GM12873 (cell line): ENCODE measurements at regions not wholly inside any gene's neighbourhood (a gene's known extent, or its start where the extent isn't known, plus 50 kb on each side); places are given as distances from the start of the nearest gene placed in this dataset.

ENCODE experiments used
- TF ChIP-seq, protein P1 (sequence below): IDR thresholded peaks from 2 replicates; pipeline ENCODE4 v1.5.1; 2012; ENCODE audit warnings: low read depth, mild to moderate bottlenecking, moderate library complexity, low read length, control low read depth; ENCODE audit not compliant: insufficient read depth; ENCODE audit errors: missing control alignments

DNA sequence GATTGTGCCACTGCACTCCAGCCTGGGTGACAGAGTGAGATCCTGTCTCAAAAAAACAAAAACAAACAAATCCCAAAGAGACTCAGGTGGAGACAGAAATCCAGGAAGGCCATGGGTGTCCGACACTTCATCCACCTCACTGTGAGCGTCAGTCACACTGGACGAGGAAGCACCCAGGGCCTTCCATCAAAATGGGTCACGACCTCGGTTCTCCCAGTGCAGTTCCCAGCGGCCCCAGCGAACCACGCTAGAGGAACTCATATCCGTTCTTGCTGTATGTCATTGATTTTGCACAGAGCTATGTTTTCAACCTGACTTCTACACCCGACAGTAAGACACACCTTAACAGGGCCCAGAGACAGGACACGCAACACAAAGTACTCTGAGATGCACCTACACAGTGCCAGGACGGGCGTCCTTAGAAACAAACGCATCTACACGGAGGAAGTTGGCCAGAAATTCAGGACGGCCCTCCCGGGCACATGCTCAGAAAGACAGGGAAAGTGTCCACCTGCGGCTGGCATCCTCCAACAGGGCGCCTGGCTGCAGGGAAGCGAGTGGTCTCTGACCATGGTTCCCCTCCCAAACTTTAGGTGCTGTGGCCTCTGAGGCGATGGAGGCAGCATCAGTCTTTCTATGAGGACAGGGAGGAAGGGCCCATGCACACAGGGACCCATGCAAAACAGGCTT lies 410.5 kb downstream of the CTTN start:
- TF ChIP-seq, protein P1, sequence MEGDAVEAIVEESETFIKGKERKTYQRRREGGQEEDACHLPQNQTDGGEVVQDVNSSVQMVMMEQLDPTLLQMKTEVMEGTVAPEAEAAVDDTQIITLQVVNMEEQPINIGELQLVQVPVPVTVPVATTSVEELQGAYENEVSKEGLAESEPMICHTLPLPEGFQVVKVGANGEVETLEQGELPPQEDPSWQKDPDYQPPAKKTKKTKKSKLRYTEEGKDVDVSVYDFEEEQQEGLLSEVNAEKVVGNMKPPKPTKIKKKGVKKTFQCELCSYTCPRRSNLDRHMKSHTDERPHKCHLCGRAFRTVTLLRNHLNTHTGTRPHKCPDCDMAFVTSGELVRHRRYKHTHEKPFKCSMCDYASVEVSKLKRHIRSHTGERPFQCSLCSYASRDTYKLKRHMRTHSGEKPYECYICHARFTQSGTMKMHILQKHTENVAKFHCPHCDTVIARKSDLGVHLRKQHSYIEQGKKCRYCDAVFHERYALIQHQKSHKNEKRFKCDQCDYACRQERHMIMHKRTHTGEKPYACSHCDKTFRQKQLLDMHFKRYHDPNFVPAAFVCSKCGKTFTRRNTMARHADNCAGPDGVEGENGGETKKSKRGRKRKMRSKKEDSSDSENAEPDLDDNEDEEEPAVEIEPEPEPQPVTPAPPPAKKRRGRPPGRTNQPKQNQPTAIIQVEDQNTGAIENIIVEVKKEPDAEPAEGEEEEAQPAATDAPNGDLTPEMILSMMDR: no peak

DNA sequence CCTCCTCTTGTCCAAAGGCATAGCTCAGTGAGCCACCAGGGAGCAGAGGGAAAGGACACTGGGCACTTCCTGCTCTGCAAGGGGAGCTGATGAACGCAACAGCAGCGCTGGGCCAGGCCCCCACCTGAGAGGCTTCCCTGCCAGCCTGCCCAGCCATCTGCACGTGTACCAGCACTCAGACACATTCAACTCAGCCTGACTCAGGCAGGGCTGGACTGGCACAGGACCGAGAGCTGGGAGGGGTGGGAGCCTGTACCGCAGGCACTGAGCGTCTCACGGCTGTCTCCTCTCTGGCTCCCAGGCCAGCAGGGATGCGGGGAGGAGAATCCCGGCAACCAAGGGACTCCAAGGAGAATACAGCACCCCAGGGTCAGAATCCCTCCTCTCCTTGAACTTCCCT lies 411.8 kb downstream of the CTTN start:
- TF ChIP-seq, protein P1: no peak

DNA sequence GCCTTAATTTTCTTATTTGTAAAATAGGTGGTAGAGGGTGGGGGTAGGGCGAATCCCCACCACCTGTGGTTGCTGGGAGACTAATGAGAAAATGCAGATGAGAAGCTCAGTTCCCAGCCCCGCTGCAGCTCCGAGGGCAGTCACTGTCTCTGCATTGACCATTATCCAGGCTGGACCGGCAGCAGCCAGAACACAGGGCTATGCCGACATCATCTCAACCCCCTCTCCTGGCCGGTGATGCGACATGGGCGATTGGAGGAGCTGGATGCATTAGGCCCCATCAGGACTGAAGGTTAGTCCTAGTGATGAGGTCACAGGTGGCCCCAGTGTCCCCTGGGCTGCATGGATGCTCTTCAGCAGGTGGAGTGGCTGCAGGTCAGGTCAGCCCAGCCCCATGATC lies 412.4 kb downstream of the CTTN start:
- TF ChIP-seq, protein P1: no peak

DNA sequence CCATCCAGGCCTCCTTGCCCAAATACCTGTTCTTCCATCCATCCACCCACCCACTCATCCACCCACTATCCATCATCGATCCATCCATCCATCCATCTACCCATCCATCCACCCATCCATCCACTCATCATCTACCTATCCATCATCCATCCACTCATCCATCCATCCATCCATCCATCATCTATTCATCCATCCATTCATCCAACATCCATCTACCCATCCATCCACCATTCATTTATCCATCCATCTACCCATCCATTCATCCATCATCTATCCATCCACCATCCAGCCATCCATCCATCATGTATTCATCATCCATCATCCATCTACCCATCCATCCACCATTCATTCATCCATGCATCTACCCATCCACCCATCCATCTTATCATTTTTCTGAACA lies 413.2 kb downstream of the CTTN start:
- TF ChIP-seq, protein P1: no peak

DNA sequence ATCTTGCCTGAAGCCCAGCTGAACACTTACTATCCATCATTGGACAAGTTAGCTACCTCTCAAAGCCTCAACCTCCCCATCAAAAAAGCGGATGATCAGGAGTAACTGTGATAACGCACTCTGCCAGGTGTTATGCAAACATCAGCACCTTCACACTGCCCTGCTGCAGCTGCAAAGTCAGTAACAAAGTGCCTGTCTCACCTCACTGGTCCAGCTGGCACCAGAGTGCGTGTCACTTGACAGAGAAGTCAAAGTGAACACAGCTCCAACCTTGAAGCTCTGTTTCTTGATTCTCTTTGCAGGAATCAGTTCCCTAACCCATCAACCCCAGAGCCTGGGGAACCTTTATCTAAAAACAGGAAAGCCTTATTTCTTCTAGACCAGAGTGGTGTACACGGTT lies 413.6 kb downstream of the CTTN start:
- TF ChIP-seq, protein P1: no peak

DNA sequence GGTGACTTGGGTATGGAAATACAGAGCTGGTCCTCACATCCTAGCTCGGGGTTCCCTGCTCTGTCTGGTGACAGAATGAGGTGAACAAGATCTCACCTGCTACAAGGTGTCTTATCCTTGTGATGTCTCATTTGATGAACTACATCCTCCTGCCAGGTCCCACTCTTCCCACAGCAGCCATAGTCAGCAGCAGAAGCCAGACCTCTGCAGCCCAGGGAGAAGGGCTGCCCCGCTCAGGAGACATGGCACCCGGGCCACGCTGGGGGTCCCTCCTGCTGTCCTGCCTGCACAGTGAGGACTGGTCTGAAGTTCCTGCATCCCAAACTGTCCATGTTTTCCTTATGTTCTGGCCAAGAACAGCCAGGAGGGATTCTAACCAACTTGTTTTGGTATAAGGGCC lies 414.1 kb downstream of the CTTN start:
- TF ChIP-seq, protein P1: no peak

DNA sequence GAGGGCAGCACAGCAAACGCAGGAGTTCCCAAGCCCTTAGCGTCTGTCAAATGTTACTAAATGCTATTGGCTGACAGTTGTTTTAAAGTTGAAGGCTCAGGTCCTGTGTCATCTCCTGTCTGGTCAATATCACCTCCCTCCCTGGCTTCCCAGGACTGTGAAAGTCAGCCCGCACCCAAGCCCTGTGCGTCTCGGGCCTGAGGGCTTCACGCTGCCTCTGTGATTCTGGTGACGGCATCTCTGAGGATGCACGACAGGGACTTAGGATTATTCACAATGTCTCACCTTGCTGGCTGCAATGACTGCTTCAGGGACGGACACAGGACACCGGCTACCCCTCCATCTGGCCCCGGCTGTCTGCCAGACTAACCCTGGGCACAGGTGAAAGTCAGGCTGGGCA lies 415.3 kb downstream of the CTTN start:
- TF ChIP-seq, protein P1: no peak
